C4-2B (cell line): ENCODE measurements at regions not wholly inside any gene's neighbourhood (a gene's known extent, or its start where the extent isn't known, plus 50 kb on each side); places are given as distances from the start of the nearest gene placed in this dataset.

Experiments used
- CTCF ChIP-seq: fragments of 450-650 bp; conservative IDR thresholded peaks from 2 replicates; pipeline ENCODE4 v1.5.1; 2017; ENCODE audit warnings: mild to moderate bottlenecking
- ZFX ChIP-seq: fragments of 450-650 bp; IDR thresholded peaks from 2 replicates; pipeline ENCODE4 v1.6.1; 2017

GRCh38 chr19:31057476-31057875 is 291.8 kb downstream of the TSHZ3 start:
- no peak for TF ChIP-seq CTCF
- no peak for TF ChIP-seq ZFX
